ENCODE measurements at regions not wholly inside any gene's neighbourhood (a gene's known extent, or its start where the extent isn't known, plus 50 kb on each side); places are given as distances from the start of the nearest gene placed in this dataset.

- peaks cover 0 to 13% of the 10 kb centered on the region in 2 experiments; a peak in 2 of 4 replicates for H3K4me1 ChIP-seq (ENCODE audit: control insufficient read depth in 1 of 2, insufficient read depth in 2 of 2, low read depth in 1 of 2, low read length in 1 of 2)
- ChIA-PET POLR2A (interaction anchor here (0.9 kb wide), 1 partner anchor 29 kb away, joined by 3 read pairs; no protein-coding TSS in a partner anchor), CTCF (interaction anchor here (0.7 to 2.3 kb wide), 4 partner anchors 17 to 332 kb away, joined by 3 to 5 read pairs (median 3); partner anchors contain the start of gene TMEM168)
- WGBS (ENCODE audit: low lambda C conversion rate), result 20% methylated on average over 8 of the region's 8 CpGs
- no peak overlapping the region for H3K4me3 ChIP-seq (ENCODE audit: low read depth in 2 of 2, low read length in 1 of 2)
- no peaks in the 10 kb centered on the region for H3K79me2 ChIP-seq (ENCODE audit: insufficient read depth)
- peaks cover 5% of the 10 kb centered on the region; the same call in 1 of the 2 replicates for H3K9me2 ChIP-seq
- peak overlapping the region; percentile 2; the same call in 1 of the 2 replicates for H3K4me2 ChIP-seq
- H3K27me3 ChIP-seq (ENCODE audit: insufficient read depth), result no peaks in the 10 kb centered on the region
- H3K27ac ChIP-seq (ENCODE audit: low read depth in 2 of 2, low read length in 1 of 2), result peak overlapping the region in 1 of 2 experiments; percentile 29; a peak in 1 of 4 replicates
- H4K20me1 ChIP-seq (ENCODE audit: insufficient read depth), result no peaks in the 10 kb centered on the region
- DNase-seq, result peak; percentile 33
- H3F3A ChIP-seq (replicated peaks; ENCODE audit: insufficient read depth), result no peaks in the 10 kb centered on the region
- H3K9me3 ChIP-seq, result no peaks in the 10 kb centered on the region
- peak overlapping the region; percentile 63; the same call in 1 of the 2 replicates for H2AFZ ChIP-seq (ENCODE audit: low read depth)
- H3K9ac ChIP-seq, result no peak overlapping the region
- no peaks in the 10 kb centered on the region for H3K36me3 ChIP-seq (replicated peaks in 1 of 2; ENCODE audit: control insufficient read depth in 1 of 2, insufficient read depth in 2 of 2, low read length in 1 of 2)
- no peak for TF ChIP-seq JUND (IDR thresholded peaks at IDR 0.05)
- TF ChIP-seq RXRA (IDR thresholded peaks at IDR 0.05; ENCODE audit: borderline replicate concordance, low read depth), result no peak
- no peak for TF ChIP-seq POLR2AphosphoS5 (IDR thresholded peaks at IDR 0.05; ENCODE audit: low read depth, low read length)
- TF ChIP-seq FOSL2 (IDR thresholded peaks at IDR 0.05; ENCODE audit: borderline replicate concordance, low read depth), result no peak
- TF ChIP-seq CHD2 (IDR thresholded peaks at IDR 0.05; ENCODE audit: low read length, partially characterized antibody), result no peak
- no peak for TF ChIP-seq TEAD4 (IDR thresholded peaks at IDR 0.05; ENCODE audit: borderline replicate concordance, insufficient read depth)
- TF ChIP-seq TAF1 (IDR thresholded peaks at IDR 0.05; ENCODE audit: borderline replicate concordance, low read depth, low read length), result no peak
- no peak for TF ChIP-seq RFX5 (IDR thresholded peaks at IDR 0.05; ENCODE audit: low read length)
- TF ChIP-seq RCOR1 (IDR thresholded peaks at IDR 0.05; ENCODE audit: low read length), result peak; percentile 79
- no peak for TF ChIP-seq TCF12 (IDR thresholded peaks at IDR 0.05)
- no peak for TF ChIP-seq MXI1 (IDR thresholded peaks at IDR 0.05; ENCODE audit: low read depth, low read length)
- no peak for TF ChIP-seq GABPA (IDR thresholded peaks at IDR 0.05; ENCODE audit: low read depth)
- TF ChIP-seq NRF1 (IDR thresholded peaks at IDR 0.05; ENCODE audit: low read depth, low read length), result no peak
- no peak for TF ChIP-seq ELF1 (IDR thresholded peaks at IDR 0.05)
- TF ChIP-seq ZBTB33 (IDR thresholded peaks at IDR 0.05; ENCODE audit: borderline replicate concordance, low read depth), result no peak
- TF ChIP-seq IRF3 (IDR thresholded peaks at IDR 0.05; ENCODE audit: low read depth, low read length), result no peak
- TF ChIP-seq REST (IDR thresholded peaks at IDR 0.05; ENCODE audit: low read depth, low read length), result no peak
- no peak for TF ChIP-seq RAD21 (IDR thresholded peaks at IDR 0.05; ENCODE audit: low read length)
- no peak for TF ChIP-seq USF1 (IDR thresholded peaks at IDR 0.05; ENCODE audit: borderline replicate concordance, low read depth)
- no peak for TF ChIP-seq FOXM1 (IDR thresholded peaks at IDR 0.05; ENCODE audit: low read depth)
- no peak for TF ChIP-seq MEF2A (IDR thresholded peaks at IDR 0.05; ENCODE audit: borderline replicate concordance, low read depth)
- TF ChIP-seq GATA2 (CRISPR knock-in tag; IDR thresholded peaks at IDR 0.05), result peak; percentile 70
- TF ChIP-seq YY1 (IDR thresholded peaks at IDR 0.05; ENCODE audit: low read depth), result no peak
- no peak for TF ChIP-seq MAX (IDR thresholded peaks at IDR 0.05; ENCODE audit: low read depth)
- TF ChIP-seq EZH2phosphoT487 (IDR thresholded peaks at IDR 0.05; ENCODE audit: borderline replicate concordance, low read depth), result no peak
Measured at GRCh38 chr7:112566442-112567324, 85.9 kb downstream of the LSMEM1 start.

Data from SK-N-SH (cell line).